ENCODE measurements at regions not wholly inside any gene's neighbourhood (a gene's known extent, or its start where the extent isn't known, plus 50 kb on each side); places are given as distances from the start of the nearest gene placed in this dataset.

GRCh38 chr4:12200226-12200625 is 771.5 kb upstream of the HS3ST1 start:
- DNase-seq: no peak
- Mint-ChIP-seq H3K27ac (no peak overlapping the region), H3K27me3 (no peaks in the 10 kb centered on the region), H3K9me3 (peaks cover 2 to 11% (median 6%) of the 10 kb centered on the region in 7 donors), H3K4me1 (no peaks in the 10 kb centered on the region), H3K36me3 (no peaks in the 10 kb centered on the region), H3K4me3 (no peak overlapping the region)
- ATAC-seq (ENCODE audit: low read depth in 2 of 2): no peak

- ATAC-seq (ENCODE audit: low read depth in 2 of 2): no peak
- H3K27ac Mint-ChIP-seq: no peak overlapping the region
- peaks cover 0 to 3% (median 0%) of the 10 kb centered on the region in 7 donors for H3K9me3 Mint-ChIP-seq
- H3K27me3 Mint-ChIP-seq: no peaks in the 10 kb centered on the region
- no peak overlapping the region for H3K4me3 Mint-ChIP-seq
- no peaks in the 10 kb centered on the region for H3K4me1 Mint-ChIP-seq
- H3K36me3 Mint-ChIP-seq: no peaks in the 10 kb centered on the region
- DNase-seq: no peak
Measured at GRCh38 chr4:12186526-12186925, 757.8 kb upstream of the HS3ST1 start.

- ATAC-seq (ENCODE audit: low read depth in 2 of 2): no peak
- DNase-seq: no peak
- Mint-ChIP-seq H3K27me3 (no peaks in the 10 kb centered on the region), H3K4me3 (no peak overlapping the region), H3K4me1 (no peaks in the 10 kb centered on the region), H3K27ac (no peak overlapping the region), H3K36me3 (no peaks in the 10 kb centered on the region), H3K9me3 (peaks cover 0 to 8% (median 4%) of the 10 kb centered on the region in 7 donors)
Measured at GRCh38 chr4:12178614-12179610, 750.2 kb upstream of the HS3ST1 start.

- Mint-ChIP-seq H3K4me3 (no peak overlapping the region), H3K36me3 (no peaks in the 10 kb centered on the region), H3K27ac (no peak overlapping the region), H3K9me3 (peaks cover 0 to 8% (median 4%) of the 10 kb centered on the region in 7 donors), H3K27me3 (no peaks in the 10 kb centered on the region), H3K4me1 (no peaks in the 10 kb centered on the region)
- no peak for ATAC-seq (ENCODE audit: low read depth in 2 of 2)
- no peak for DNase-seq
Measured at GRCh38 chr4:12177416-12177815, 748.7 kb upstream of the HS3ST1 start.

- H3K4me3 Mint-ChIP-seq: no peak overlapping the region
- no peaks in the 10 kb centered on the region for H3K36me3 Mint-ChIP-seq
- peaks cover 0 to 5% (median 2%) of the 10 kb centered on the region in 7 donors for H3K9me3 Mint-ChIP-seq
- ATAC-seq (ENCODE audit: low read depth in 2 of 2) (no peak), DNase-seq (no peak)
- H3K27me3 Mint-ChIP-seq: no peaks in the 10 kb centered on the region
- no peaks in the 10 kb centered on the region for H3K4me1 Mint-ChIP-seq
- peak overlapping the region in 1 of 6 donors; percentile 32 for H3K27ac Mint-ChIP-seq
Measured at GRCh38 chr4:12173496-12173895, 744.8 kb upstream of the HS3ST1 start.

- Mint-ChIP-seq H3K27me3 (no peaks in the 10 kb centered on the region), H3K4me1 (no peaks in the 10 kb centered on the region), H3K36me3 (no peaks in the 10 kb centered on the region), H3K27ac (no peak overlapping the region), H3K4me3 (no peak overlapping the region), H3K9me3 (peaks cover 0 to 5% (median 1%) of the 10 kb centered on the region in 7 donors)
- no peak for ATAC-seq (ENCODE audit: low read depth in 2 of 2)
- DNase-seq: no peak
Measured at GRCh38 chr4:12172198-12172973, 743.7 kb upstream of the HS3ST1 start.

- DNase-seq (no peak), ATAC-seq (ENCODE audit: low read depth in 2 of 2) (no peak)
- no peaks in the 10 kb centered on the region for H3K36me3 Mint-ChIP-seq
- H3K4me1 Mint-ChIP-seq: no peaks in the 10 kb centered on the region
- no peak overlapping the region for H3K27ac Mint-ChIP-seq
- H3K9me3 Mint-ChIP-seq: peaks cover 0 to 5% (median 2%) of the 10 kb centered on the region in 7 donors
- no peaks in the 10 kb centered on the region for H3K27me3 Mint-ChIP-seq
- H3K4me3 Mint-ChIP-seq: no peak overlapping the region
Measured at GRCh38 chr4:12170308-12170707, 741.6 kb upstream of the HS3ST1 start.

- DNase-seq: no peak
- no peaks in the 10 kb centered on the region for H3K4me1 Mint-ChIP-seq
- no peak overlapping the region for H3K27ac Mint-ChIP-seq
- H3K36me3 Mint-ChIP-seq: no peaks in the 10 kb centered on the region
- no peak overlapping the region for H3K4me3 Mint-ChIP-seq
- no peaks in the 10 kb centered on the region for H3K27me3 Mint-ChIP-seq
- peaks cover 0 to 6% (median 4%) of the 10 kb centered on the region in 7 donors for H3K9me3 Mint-ChIP-seq
- no peak for ATAC-seq (ENCODE audit: low read depth in 2 of 2)
Measured at GRCh38 chr4:12165616-12166015, 736.9 kb upstream of the HS3ST1 start.

- no peaks in the 10 kb centered on the region for H3K27me3 Mint-ChIP-seq
- H3K36me3 Mint-ChIP-seq: no peaks in the 10 kb centered on the region
- ATAC-seq (ENCODE audit: low read depth in 2 of 2) (no peak), DNase-seq (no peak)
- peaks cover 0 to 8% (median 4%) of the 10 kb centered on the region in 7 donors for H3K9me3 Mint-ChIP-seq
- no peaks in the 10 kb centered on the region for H3K4me1 Mint-ChIP-seq
- H3K27ac Mint-ChIP-seq: no peak overlapping the region
- H3K4me3 Mint-ChIP-seq: no peak overlapping the region
Measured at GRCh38 chr4:12146339-12146738, 717.6 kb upstream of the HS3ST1 start.

- no peaks in the 10 kb centered on the region for H3K36me3 Mint-ChIP-seq
- H3K27me3 Mint-ChIP-seq: no peaks in the 10 kb centered on the region
- no peak for DNase-seq
- no peak overlapping the region for H3K4me3 Mint-ChIP-seq
- no peaks in the 10 kb centered on the region for H3K4me1 Mint-ChIP-seq
- no peak overlapping the region for H3K27ac Mint-ChIP-seq
- no peak for ATAC-seq (ENCODE audit: low read depth in 2 of 2)
- H3K9me3 Mint-ChIP-seq: peaks cover 0 to 5% (median 2%) of the 10 kb centered on the region in 7 donors
Measured at GRCh38 chr4:12145768-12146167, 717.1 kb upstream of the HS3ST1 start.

GRCh38 chr4:12145106-12145505 is 716.4 kb upstream of the HS3ST1 start:
- Mint-ChIP-seq H3K27me3 (no peaks in the 10 kb centered on the region), H3K4me1 (no peaks in the 10 kb centered on the region), H3K36me3 (no peaks in the 10 kb centered on the region), H3K9me3 (peaks cover 0 to 5% (median 0%) of the 10 kb centered on the region in 7 donors), H3K27ac (no peak overlapping the region), H3K4me3 (no peak overlapping the region)
- ATAC-seq (ENCODE audit: low read depth in 2 of 2): no peak
- no peak for DNase-seq

GRCh38 chr4:12144051-12144450 is 715.4 kb upstream of the HS3ST1 start:
- H3K27me3 Mint-ChIP-seq: no peaks in the 10 kb centered on the region

GRCh38 chr4:12140864-12141263 is 712.2 kb upstream of the HS3ST1 start:
- H3K36me3 Mint-ChIP-seq: no peaks in the 10 kb centered on the region
- DNase-seq (no peak), ATAC-seq (ENCODE audit: low read depth in 2 of 2) (no peak)
- H3K4me1 Mint-ChIP-seq: no peaks in the 10 kb centered on the region
- no peak overlapping the region for H3K27ac Mint-ChIP-seq
- peaks cover 0 to 6% (median 3%) of the 10 kb centered on the region in 7 donors for H3K9me3 Mint-ChIP-seq
- no peak overlapping the region for H3K4me3 Mint-ChIP-seq
- H3K27me3 Mint-ChIP-seq: no peaks in the 10 kb centered on the region

More at GRCh38 chr4:12144051-12144450, 715.4 kb upstream of the HS3ST1 start:
- H3K9me3 Mint-ChIP-seq: peaks cover 0 to 5% (median 0%) of the 10 kb centered on the region in 7 donors
- H3K4me3 Mint-ChIP-seq: no peak overlapping the region
- no peaks in the 10 kb centered on the region for H3K36me3 Mint-ChIP-seq
- DNase-seq (no peak), ATAC-seq (ENCODE audit: low read depth in 2 of 2) (no peak)
- no peaks in the 10 kb centered on the region for H3K4me1 Mint-ChIP-seq
- no peak overlapping the region for H3K27ac Mint-ChIP-seq

- H3K9me3 Mint-ChIP-seq: peaks cover 0 to 7% (median 5%) of the 10 kb centered on the region in 7 donors
- ATAC-seq (ENCODE audit: low read depth in 2 of 2): no peak
- H3K27me3 Mint-ChIP-seq: no peaks in the 10 kb centered on the region
- H3K4me3 Mint-ChIP-seq: no peak overlapping the region
- DNase-seq: no peak
- no peaks in the 10 kb centered on the region for H3K4me1 Mint-ChIP-seq
- no peaks in the 10 kb centered on the region for H3K36me3 Mint-ChIP-seq
- no peak overlapping the region for H3K27ac Mint-ChIP-seq
Measured at GRCh38 chr4:12139296-12139695, 710.6 kb upstream of the HS3ST1 start.
